CD1c-positive myeloid dendritic cell (primary cell): ENCODE measurements at regions not wholly inside any gene's neighbourhood (a gene's known extent, or its start where the extent isn't known, plus 50 kb on each side); places are given as distances from the start of the nearest gene placed in this dataset.
"Not testable (repeated sequence)": the region's sequence is repeated elsewhere in the genome, so short reads cannot be mapped to it uniquely, and the experiment has no call there.

Experiments
- DNase-seq: peaks from one replicate; pipeline ENCODE4 v3.0.0-alpha.2; 2016; ENCODE audit errors: extremely low spot score

DNA sequence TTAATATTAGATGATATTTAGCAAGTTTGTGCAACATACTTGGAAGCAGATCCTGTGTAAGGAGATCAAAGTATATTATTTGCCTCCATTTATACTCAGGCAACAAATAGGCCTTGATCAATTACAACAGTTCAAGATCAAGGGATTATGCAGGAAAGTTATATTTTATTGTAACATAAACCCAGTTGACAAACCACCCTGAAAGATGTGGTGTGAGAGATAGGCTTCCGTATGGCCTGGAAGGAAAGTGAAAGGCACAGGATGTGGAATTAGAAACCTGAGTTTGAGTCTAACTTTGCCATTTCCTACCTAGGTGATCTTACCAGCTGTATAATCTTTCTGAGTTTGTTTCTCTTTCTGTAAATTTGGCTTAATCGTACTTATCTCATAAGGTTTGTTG lies 284.1 kb downstream of the BMP4 start:
- no peak for DNase-seq

DNA sequence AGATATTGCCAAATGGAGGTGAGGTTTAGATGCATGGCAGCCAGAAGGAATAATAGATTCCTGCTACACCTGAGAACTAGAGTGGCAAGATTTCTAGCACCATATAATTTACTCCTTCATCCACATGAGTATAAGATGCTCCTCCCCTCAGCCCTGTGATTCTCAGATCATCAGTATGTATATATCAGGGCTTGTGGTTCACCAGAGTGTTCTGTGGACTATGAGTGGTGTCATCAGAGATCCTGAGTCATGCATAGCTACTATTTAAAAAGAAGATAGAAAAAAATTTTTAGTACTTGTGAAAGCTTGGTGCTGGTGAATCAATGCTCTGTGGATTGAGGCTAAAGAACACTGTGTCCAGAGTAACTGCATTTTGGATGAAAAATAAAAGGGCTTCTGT lies 285.9 kb downstream of the BMP4 start:
- no peak for DNase-seq

GRCh38 chr14:53668897-53669296 lies 287.7 kb downstream of the BMP4 start:
- no peak for DNase-seq

- DNase-seq, result no peak
Observed at GRCh38 chr14:53663709-53664108, 292.9 kb downstream of the BMP4 start.

- no peak for DNase-seq
Observed at GRCh38 chr14:53655080-53655785, 301.4 kb downstream of the BMP4 start.

- DNase-seq, result no peak
Observed at GRCh38 chr14:53652068-53652467, 304.6 kb downstream of the BMP4 start.

DNA sequence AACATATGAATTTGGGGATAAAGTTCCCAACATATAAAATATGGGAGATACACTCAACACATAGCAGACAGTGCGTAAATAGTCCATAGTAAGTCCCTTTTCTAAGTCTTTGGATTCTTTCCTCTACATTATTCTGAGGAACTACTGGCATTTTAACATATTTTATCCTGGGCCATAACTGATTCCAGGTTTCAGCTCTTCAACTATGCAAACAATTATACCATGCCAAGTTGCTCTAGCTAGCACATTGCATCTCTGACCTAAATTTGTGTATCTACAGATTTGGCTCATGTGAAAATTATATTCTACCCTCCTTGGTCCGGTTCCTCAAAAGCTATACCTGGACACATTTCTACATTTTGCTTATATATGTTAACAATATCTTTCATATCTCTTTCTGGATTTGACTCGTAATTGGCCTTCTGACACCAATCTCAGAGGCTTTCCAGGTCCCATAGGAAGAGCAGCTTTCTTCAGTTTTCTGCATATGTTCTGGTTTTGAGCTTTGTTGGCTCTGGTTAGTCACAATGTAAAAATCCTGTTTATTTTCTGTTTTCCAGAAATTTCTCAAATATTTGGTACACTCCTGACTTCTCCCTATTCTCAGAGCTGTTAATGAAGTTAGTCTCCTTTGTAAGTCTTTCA lies 305.4 kb downstream of the BMP4 start:
- DNase-seq, result no peak

- no peak for DNase-seq
Observed at GRCh38 chr14:53646925-53647324, 309.7 kb downstream of the BMP4 start.

- DNase-seq, result no peak
Observed at GRCh38 chr14:53640695-53641094, 315.9 kb downstream of the BMP4 start.

- no peak for DNase-seq
Observed at GRCh38 chr14:53638966-53639365, 317.7 kb downstream of the BMP4 start.

GRCh38 chr14:53634793-53635192 lies 321.8 kb downstream of the BMP4 start:
- DNase-seq, result no peak

- DNase-seq, result no peak
Observed at GRCh38 chr14:53630336-53630735, 326.3 kb downstream of the BMP4 start.

GRCh38 chr14:53628732-53629430 lies 327.7 kb downstream of the BMP4 start:
- no peak for DNase-seq

DNA sequence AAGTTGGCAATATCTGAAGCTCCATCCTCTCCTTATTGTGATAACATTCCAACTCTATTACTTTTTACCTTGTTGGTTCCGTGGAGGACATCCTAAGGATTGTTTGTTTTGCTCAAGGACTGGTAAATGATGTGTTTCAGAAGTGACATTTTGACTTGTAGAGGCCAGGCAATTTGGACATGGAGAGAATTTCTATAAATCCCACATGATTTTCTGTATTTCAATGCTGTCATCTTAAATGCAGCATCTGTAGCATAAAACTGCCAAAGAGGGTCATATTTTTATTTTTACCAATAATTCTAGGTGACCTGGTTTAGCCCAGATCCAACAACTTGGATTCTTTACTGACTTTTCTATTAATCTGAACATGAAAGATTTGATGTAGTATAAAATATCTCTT lies 328.4 kb downstream of the BMP4 start:
- DNase-seq, result no peak

GRCh38 chr14:53626761-53627160 lies 329.9 kb downstream of the BMP4 start:
- DNase-seq, result no peak

DNA sequence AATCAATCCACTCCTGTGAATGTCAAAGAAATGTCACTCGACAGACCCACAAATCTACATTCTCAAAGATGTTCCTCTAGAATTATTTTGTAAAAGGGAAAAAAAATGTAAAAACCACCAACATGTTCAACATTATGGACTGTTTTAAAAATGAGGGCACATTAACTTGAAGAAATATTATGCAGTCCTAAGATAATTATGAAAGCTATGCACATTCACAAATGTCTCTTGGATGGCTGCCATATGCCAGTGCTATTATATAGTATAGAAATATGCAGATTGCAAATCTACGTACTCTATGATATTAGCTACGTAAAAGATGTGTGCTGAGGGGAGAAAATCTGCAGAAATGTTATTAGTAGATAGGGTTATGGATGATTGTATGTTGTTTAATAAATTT lies 334.2 kb downstream of the BMP4 start:
- DNase-seq, result no peak

DNA sequence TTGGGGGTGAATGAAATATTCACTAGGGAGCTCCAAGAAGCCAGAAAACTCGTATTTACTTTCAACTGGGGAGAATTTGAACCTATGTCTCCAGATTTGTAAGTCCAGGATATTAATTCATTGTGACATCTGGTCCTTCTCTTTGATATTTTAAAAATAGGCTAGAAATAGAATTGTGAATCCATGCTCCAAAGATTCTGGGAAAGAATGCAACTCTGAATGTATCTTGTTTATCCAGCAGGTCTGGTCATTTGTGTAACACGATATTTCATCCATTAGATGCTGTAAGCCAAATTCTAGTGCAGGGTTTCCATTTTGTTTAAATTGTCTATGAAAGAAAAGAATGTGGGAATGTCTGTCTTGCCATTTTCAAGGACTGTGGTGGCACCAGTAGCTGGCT lies 334.7 kb downstream of the BMP4 start:
- no peak for DNase-seq

DNA sequence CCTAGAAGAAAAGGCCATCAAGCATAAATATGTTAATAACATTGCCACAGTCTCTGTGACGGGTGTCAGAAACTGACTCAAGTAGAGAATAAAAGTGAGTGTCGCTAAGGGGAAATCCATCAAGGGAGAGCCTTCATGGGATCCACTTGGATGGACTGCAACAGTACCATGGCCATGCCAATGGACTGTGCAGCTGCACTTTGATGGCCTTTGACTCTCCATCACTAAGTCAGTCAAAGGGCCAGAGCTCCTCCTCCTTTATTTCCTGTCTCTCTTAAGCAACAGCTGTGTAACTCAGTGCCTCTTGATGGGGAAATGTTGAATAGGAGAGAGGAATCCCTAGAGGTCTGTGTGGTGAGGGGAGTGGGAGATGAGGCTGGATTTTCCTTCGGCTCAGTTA lies 335.2 kb downstream of the BMP4 start:
- DNase-seq, result no peak

- no peak for DNase-seq
Observed at GRCh38 chr14:53620890-53621289, 335.7 kb downstream of the BMP4 start.

DNA sequence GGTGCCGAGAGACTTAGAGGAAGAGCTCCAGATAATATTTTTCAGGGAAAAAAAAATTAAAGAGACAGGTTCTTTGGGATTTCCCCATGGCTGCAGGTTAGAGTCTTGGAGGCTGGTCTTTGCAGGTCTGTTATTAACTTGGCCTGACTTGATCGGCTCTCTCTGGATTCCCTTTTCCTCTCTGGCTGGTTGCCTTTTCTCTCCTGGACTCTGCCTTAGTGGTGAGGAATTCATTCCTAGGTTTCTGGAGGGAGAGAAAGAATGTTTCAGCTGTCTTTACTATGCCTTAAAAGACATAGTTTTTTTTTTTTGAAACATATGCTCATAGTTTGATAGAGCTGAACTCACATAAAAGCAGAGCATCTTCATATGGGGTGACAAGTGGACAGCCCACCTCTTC lies 336.3 kb downstream of the BMP4 start:
- no peak for DNase-seq

GRCh38 chr14:53619691-53620231 lies 336.9 kb downstream of the BMP4 start:
- DNase-seq, result no peak

DNA sequence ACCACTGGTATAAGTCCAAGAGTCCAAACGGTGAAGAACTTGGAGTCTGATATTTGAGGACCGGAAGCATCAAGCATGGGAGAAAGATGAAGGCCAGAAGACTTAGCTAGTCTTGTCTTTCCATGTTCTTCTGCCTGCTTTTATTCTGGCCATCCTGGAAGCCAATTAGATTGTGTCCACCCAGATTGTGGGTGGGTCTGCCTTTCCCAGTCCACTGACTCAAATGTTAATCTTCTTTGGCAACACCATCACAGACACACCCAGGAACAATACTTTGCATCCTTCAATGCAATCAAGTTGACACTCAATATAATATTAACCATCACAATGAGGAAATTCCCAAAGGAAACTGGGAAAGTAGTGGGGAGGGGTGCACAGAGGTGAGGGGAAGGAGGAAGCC lies 340.1 kb downstream of the BMP4 start:
- not testable (repeated sequence) for DNase-seq

DNA sequence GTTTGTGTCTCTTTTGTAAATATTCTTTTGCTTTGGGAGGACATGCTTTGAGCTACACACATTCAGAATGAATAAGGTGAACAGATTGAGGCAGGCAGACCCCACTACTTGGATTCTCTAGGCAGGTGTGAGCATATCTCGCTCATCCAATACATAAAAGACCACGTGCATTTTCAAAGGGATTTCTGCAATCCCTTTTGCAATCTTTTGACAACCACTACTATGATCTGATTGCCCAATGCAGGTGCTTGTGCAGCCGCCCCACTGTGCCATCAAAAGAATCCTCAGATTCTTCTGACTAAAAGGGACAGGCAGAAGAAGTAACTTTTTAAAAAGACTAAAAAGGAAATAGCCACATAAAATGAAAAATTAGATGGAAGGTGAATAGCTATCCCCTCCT lies 341.4 kb downstream of the BMP4 start:
- no peak for DNase-seq
